HG02623 (cell line): ENCODE measurements at regions not wholly inside any gene's neighbourhood (a gene's known extent, or its start where the extent isn't known, plus 50 kb on each side); places are given as distances from the start of the nearest gene placed in this dataset.
"Not testable (repeated sequence)": the region's sequence is repeated elsewhere in the genome, so short reads cannot be mapped to it uniquely, and the experiment has no call there.

Experiments
- ATAC-seq: cut with Tn5 transposase; IDR thresholded peaks from one replicate; pipeline ENCODE4 v1.9.1; 2021; ENCODE audit warnings: moderate library complexity; ENCODE audit not compliant: unreplicated experiment

DNA sequence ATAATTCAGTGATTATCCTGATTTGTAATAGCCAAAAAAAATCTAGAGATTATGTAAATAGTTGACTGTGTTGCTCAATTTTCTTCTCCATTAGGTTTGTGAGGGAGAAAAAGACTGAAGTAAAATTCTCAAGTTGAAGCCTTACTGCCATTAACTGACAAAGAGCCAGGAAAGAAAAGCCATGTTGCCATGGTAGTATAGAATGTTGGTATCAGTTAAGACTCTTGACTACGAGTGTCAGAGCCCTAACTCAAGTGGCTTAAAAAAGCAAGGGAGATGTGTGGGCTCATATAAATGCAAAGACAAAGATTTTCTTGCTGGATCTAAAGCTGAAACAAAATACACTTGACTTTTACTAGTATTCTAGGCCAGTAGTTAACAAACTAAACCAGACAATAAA lies 571.7 kb downstream of the KCTD16 start:
- no peak for ATAC-seq

DNA sequence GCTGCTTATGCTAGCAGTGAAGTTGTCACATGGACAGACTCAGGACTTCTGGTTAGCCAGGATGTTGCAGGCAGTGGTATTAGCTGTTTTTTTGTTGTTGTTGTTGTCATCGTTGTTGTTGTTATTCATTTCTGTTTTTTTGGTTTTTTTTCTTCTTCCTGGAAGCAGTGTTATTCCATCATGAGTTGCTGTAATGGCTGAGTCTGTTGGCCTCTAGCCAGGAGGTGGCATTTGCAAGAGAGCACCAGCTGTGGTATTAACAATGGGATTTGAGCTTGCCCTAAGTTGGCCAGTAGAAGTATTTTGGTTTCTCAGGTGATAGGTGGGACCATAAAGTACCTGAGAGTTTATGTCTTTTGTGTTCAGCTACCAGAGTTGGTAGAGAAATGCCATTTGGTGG lies 561.1 kb downstream of the KCTD16 start:
- no peak for ATAC-seq

DNA sequence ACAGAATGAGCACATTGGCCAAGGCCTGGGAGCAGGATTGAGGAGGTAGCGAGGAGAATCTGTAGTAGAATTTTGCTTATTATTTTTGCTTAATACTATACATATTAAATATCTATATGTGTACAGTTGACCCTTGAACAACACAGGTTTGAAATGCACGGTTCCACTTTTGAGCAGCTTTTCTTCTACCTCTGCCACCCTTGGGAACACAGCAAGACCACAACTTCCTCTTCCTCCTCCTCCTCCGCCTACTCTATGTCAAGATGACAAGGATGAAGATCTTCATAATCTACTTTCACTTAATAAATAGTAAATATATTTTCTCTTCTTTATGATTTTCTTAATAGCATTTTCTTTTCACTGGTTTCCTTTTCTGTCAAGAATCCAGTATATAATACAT lies 541.4 kb downstream of the KCTD16 start:
- ATAC-seq = no peak

DNA sequence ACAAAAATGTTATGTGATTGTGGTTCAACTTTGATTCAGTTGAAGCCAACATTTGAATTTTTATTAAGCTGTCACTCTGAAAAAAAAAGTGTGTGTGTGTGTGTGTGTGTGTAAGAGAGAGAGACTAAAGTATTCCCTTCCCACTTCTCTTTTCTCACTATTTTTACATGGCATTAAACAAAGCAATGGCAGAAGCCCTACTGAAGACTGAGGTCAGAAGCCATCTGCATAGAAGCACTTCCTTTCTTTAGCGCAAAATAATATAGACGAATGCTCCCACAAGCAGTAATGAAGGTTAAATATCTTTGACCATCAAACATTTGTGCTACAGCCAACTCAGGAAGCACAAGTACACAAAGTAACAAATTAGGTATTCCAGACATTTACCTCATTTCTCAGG lies 540.5 kb downstream of the KCTD16 start:
- no peak for ATAC-seq

DNA sequence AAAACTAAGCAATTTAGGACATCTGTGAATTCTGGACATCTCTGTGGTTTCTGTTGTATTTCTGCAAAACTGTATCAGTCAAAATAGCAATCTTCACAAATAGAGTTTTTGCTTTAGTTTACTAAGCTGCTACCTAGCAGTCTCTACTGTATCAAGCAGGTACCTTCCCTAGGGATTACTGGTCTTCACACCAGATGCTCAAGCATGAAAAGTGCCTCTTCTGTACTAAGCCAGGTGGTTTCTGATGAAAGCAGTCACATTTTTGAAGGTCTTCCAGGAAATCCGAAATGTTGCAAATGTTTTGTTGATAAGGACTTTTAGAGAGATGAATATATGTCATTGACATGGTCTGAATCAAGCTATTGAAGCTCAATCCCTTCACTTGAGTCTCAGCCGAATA lies 540.0 kb downstream of the KCTD16 start:
- no peak for ATAC-seq

DNA sequence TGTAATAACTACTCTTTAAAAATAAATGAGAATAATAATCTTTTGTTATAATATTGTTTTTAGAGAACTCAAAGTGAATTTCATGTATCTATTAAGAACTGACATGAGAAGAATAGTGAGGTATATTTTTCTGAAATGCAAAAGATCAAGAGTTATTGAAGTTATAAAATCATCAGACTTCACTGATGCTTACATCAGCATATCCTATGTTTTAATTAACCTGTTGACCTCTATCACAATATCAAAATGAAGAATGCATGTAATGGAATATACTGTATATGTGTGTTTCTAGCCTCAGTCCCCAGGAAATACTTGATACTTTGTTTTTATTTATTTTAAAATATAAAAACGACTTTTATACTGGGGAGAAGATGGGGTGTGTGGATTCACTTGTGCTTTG lies 533.1 kb downstream of the KCTD16 start:
- no peak for ATAC-seq

DNA sequence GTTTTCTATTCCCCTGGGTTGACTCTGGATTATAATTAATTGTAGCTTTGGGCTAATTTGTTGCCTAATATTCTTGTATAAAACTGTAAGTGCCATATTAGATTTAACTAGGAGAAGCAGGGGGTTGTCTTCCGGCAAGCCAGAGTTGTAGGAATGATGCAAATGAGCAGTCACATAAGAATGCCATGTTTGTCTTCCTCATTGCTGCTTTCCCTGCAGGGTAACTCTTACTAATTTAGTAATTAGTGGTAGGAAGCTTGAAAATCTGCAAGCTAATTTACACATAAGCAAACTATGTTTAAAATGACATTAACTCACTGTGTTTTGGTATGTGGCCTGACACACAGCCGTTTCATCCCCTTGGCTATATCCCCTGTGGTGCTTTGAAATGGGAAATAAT lies 527.8 kb downstream of the KCTD16 start:
- no peak for ATAC-seq

DNA sequence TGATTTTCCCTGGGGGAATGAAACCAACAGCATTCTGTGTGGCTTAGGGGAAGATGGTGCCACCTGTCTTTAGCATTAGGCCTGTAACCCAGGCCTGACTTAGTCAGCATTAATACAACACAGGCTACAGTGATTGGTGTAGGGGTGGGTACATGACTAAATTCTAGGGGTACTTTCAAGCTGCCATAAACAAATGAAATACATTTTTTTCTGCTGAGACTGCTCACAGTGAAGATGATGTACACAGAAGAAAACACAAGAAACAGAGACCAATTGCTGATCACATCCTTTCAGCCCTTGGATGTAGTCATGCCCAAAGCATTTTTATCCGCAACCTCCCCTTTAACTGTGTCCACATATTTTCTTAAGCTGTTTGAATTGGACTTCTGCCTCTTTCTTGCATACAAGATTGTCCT lies 527.2 kb downstream of the KCTD16 start:
- ATAC-seq = no peak

DNA sequence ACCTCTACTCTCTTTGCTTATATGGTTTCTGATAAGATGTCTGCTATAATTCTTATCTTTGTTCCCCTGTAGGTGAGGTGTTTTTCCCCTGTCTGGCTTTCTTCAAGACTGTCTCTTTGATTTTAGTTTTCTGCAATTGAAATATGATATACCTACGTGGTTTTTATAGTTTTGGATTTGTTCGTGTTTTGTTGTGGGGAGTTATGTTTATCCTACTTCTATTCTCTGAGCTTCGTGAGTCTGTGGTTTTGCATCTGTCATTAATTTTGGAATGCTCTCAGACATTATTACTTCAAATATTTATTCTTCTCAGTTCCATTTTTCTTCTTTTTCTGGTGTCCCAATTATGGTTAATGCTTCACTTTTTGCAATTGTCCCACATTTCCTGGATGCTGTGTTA lies 521.3 kb downstream of the KCTD16 start:
- ATAC-seq = no peak

DNA sequence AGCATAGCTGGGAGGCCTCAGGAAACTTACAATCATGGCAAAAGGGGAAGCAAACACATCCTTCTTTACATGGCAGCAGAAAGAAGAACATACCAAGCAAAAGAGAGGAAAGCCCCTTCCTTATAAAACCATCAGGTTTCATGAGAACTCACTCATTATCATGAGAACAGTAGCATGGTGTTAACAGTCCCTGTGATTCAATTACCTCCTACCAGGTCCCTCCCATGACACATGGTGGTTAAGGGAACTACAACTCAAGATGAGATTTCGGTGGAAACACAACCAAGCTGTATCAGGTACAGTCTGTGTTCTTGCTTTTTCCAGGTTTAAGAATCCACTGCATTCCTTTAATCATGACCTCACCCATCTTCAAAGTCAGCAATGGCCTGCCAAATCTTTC lies 514.2 kb downstream of the KCTD16 start:
- ATAC-seq = no peak

DNA sequence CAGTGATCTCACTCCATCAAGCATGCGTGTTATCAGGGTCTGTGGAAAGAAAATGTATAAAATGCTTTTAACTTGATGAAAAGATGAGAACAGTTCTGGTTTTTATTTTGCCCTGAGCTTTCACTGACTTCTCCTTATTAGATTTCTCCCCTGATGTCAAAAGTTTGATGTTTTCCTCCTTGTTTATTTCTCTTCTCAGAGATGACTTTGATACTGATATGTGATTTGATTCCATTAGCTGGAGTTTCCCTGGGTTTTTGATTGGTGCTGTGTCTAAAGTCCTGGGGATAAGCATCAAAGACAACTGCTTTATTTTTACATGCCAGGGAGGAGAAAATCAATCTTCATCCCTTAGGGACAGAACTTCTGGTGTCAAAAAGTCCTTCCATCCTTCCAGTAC lies 510.0 kb downstream of the KCTD16 start:
- no peak for ATAC-seq

DNA sequence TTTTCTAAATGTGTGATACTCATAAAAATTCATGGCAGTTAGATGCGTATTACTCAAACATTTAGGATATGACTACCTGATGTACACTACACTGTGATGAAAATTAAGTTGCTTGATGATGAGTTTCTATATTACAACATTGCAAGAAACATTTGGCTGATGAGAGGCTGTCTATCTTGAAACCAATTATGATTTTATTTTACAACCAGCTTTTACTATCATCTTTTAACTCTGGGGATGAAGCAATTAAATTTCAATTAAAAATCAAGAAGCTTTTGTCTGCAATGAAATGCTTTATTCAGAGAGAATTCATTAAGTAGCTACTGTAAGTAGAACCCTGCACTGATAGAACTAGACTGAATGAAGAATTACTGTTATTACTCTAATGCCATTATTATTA lies 500.4 kb downstream of the KCTD16 start:
- no peak for ATAC-seq

DNA sequence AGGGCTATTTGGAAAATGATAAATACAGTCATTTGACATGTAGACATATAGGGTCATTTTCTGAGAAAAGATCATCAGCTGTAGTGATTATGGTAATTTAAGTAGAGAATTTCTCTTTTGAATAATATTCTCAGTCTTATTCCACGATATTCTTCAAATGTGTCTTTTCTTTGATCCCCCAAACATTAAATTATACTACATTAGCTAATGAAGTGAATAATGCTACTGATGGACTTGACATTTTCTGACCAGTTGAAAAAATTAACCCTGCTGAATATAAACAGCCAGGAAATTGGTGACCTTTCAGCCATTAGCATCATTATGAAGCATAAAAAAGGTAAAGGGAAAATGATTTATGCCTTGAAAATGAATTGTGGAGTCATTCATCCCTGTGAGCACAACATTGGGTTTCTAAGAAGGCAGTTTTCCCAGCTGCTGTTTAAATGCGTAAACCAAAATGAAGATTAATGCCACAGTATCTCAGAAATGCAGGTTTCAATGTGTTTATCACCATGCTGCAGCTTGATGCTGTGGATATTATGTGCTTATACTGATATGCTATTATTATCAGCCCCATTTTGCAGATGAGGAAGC lies 489.1 kb downstream of the KCTD16 start:
- ATAC-seq = no peak

DNA sequence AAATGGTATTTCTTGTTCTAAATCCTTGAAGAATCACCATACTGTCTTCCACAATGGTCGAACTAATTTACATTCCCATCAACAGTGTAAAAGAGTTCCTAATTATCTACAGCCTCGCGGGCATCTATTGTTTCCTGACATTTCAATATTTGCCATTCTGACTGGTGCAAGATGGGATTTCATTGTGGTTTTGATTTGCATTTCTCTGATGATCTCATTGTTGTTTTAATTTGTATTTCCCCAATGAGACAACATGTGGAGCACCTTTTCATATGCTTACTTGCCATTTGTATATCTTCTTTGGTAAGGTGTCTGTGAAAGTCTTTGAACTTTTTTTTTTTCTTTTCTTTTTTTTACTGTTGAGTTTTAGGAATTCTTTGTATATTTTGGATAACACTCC lies 473.6 kb downstream of the KCTD16 start:
- no peak for ATAC-seq

DNA sequence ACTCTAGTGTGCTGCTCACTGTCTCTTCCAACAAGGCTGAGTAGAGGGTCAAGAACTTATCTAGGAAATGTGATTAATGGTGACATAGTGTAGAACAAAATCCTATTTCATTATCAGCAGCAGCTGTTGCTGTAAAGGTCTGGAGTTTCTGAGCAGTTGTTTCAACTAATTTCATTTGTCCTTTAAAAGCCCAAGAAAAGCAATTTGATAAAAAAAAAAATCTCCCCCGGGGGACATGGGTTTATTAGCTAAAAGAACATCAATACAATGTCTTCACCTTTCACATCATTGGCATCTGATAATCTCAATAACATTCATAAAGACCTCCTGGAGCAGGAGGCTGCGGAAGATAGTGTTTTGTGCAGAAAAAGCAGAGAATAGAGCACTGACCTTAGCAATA lies 468.1 kb downstream of the KCTD16 start:
- ATAC-seq = no peak

DNA sequence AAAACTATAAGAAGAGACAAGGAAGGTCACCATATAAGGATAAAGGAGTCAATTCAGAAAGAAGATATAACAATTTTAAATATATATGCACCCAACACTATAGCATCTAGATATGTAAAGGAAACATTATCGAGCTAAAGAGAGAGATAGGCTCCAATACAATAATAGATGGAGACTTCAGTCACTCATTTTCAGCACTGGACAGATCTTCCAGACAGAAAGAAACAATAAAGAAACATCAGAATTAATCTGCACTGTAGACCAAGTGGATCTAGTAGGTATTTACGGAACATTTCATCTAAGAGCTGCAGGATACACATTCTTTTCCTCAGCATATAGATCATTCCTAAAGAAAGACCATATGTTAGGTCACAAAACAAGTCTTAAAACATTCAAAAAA lies 463.5 kb downstream of the KCTD16 start:
- ATAC-seq = no peak

DNA sequence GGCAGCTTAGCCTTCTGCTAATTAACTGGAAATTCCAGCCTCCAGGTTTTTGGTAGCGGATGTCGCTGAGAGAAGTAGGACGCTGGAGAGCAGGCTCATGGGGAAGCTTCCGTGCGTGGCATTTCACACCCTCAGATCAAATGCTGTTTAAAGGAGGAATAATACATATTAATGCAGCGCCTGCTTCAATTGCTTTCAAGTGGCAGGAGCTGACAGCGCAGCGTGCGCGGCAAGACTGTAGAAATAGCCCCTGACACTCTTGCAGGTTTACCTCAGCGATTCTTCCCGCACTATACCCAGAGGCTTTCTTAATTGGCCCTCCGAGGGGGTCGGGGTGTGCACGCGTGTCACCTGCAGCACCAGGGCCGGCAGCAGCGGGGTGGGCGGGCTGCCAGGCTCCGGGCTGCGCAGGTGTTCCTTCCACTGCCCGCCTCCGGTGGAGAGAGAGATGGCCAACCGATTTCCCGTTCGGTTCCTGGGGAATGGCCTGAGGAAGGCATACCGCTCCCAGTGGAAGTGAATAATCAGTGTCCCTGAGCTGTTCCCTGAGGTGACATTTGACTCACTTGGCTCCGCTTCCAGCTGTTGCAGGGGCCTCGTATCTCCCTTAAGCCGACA lies 427.9 kb downstream of the KCTD16 start:
- no peak for ATAC-seq

DNA sequence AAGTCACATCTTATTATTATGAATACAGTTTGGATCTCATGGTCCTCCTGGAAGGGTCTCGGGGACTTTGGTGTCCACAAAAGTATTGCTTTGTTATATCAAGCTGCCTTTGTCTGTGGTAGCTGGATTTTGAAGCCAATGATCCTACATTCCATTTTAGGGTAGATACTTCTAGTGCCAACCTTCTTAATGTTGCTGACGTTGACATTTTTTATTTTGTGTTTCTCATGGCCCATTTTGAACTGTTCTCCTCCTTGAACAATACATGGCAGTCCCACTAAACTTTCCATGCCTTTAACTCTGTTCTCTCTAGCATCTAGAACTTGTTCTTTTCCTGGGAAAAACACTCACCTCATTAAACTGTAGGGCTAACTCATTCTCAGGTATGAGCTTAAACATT lies 425.8 kb downstream of the KCTD16 start:
- ATAC-seq = no peak

DNA sequence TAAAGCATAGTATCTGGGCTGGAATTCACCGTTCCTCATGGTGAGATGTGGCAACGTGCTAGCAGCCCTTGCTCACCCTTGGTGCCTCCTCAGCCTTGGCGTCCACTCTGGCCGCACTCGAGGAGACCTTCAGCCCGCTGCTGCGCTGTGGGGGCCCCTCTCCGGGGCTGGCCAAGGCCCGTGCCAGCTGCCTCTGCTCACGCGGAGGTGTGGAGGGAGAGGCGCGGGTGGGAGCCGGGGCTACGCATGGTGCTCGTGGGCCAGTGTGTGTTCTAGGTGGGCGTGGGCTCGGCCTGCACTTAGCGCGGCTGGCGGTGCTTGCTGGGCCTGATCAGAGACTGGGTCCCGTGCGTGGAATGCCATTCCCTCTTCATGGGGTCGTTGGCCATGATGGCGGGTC lies 424.2 kb downstream of the KCTD16 start:
- ATAC-seq = no peak

DNA sequence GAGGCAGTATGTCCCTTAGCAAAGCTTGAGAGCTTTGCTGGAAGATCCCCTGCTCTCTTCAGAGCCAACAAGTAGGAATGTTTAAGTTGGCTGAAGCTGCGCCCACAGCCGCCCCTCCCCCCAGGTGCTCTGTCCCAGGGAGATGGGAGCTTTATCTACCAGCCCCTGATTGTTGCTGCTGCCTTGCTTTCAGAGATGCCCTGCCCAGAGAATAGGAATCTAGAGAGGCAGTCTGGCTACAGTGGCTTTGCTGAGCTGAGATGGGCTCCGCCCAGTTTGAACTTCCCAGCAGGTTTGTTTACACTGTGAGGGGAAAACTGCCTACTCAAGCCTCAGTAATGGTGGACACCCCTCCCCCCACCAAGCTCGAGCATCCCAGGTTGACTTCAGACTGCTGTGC lies 423.6 kb downstream of the KCTD16 start:
- ATAC-seq = not testable (repeated sequence)

DNA sequence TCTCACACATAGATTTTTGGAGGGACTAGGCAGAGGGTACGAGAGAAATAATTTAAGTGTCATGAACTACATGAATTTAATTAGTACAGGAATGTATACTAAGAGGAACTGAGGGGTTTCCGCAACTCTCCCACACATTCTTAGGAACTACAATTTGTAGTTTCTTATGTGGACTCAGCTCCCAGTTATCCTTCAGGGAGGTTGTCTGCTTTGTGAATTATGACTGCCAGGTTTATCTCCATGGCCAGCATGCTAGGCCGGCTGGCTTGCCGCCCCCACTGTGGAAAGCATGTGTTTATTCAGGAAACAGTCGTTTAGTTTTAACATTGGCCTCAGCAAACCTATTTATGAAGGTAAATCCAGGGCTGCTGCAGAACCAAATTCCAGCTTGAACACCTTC lies 415.0 kb downstream of the KCTD16 start:
- no peak for ATAC-seq

DNA sequence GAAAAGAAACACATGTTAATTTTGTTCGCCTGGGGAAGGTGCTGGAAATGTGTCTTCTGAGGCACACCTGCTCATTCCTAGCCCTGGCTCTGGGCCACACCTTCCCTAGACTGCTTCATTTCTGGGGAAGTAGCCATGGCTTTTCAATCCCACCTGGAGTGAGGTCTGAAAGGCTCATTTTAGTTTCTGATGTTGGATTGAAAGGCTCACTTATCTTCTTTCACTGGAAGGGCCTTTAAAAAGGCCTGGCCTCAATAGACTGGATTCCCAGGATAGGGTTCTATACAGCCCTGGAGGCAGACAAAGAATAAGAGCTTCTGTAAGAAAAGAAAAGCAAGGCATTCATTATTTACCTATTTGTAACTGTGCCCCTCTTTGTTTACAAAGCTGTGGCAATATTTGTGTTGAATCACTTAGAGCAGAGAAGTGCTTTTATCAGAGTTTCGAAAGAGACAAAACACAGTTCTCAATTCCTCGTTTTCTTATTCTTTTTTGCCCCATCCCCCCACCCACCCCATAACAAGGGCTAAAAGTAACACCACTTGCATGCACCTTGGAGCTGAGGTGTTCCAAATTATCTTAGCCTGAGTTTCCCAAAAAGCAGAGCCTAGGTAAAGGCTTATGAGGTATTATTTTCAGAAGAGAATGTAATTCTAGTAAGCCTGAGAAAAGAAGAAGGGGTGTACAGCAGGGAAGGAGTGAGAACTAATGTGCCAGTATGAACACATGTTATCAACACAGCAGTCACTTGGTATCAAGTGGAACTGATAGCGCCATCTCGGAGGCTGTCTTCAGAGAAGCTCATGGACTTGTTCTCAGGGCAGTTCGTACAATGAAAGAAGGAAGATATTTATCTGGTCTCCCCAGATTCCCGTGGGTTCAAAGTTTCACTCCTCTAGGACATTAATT lies 413.1 kb downstream of the KCTD16 start:
- ATAC-seq = no peak
